MM.1S (cell line): ENCODE measurements at regions not wholly inside any gene's neighbourhood (a gene's known extent, or its start where the extent isn't known, plus 50 kb on each side); places are given as distances from the start of the nearest gene placed in this dataset.

Source experiments
- EZH2phosphoT487 ChIP-seq: fragments of 300-600 bp; sonication (generic); IDR thresholded peaks from 2 replicates; pipeline ENCODE4 v1.6.1; 2018; ENCODE audit warnings: antibody characterized with exemption, low read length
- TF ChIP-seq, protein P1 (sequence below): fragments of 300-600 bp; sonication (generic); IDR thresholded peaks from 2 replicates; pipeline ENCODE4 v1.5.1; 2016; ENCODE audit warnings: antibody characterized with exemption, low read length, mixed read lengths

DNA sequence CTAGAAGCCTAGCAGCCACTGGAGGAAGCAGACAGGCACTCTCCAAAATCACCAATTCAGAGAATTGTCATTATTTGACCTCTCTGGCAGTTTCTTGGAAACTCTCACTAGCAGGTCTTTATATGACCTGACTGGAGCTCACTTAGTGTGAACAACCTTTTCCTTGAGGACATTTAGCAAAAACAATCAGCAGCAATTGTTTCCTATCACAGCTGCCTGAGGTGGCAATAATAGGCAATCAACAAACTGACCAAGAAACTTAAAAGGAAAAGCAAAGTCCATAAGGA lies 162.4 kb upstream of the STT3B start:
- no peak for TF ChIP-seq EZH2phosphoT487
- TF ChIP-seq, protein P1, sequence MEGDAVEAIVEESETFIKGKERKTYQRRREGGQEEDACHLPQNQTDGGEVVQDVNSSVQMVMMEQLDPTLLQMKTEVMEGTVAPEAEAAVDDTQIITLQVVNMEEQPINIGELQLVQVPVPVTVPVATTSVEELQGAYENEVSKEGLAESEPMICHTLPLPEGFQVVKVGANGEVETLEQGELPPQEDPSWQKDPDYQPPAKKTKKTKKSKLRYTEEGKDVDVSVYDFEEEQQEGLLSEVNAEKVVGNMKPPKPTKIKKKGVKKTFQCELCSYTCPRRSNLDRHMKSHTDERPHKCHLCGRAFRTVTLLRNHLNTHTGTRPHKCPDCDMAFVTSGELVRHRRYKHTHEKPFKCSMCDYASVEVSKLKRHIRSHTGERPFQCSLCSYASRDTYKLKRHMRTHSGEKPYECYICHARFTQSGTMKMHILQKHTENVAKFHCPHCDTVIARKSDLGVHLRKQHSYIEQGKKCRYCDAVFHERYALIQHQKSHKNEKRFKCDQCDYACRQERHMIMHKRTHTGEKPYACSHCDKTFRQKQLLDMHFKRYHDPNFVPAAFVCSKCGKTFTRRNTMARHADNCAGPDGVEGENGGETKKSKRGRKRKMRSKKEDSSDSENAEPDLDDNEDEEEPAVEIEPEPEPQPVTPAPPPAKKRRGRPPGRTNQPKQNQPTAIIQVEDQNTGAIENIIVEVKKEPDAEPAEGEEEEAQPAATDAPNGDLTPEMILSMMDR, result no peak
